Loucy (cell line): ENCODE measurements at regions not wholly inside any gene's neighbourhood (a gene's known extent, or its start where the extent isn't known, plus 50 kb on each side); places are given as distances from the start of the nearest gene placed in this dataset.

Experiments used
- EZH2phosphoT487 ChIP-seq: fragments of 200-600 bp; IDR thresholded peaks from 2 replicates; pipeline ENCODE4 v1.6.1; 2018; ENCODE audit warnings: antibody characterized with exemption, mild to moderate bottlenecking, moderate library complexity, borderline replicate concordance
- TF ChIP-seq, protein P1 (sequence below): fragments of 200-600 bp; sonication (generic); conservative IDR thresholded peaks from 2 replicates; pipeline ENCODE4 v1.5.1; 2014; ENCODE audit warnings: mild to moderate bottlenecking, antibody characterized with exemption, low read length

GRCh38 chr15:56802161-56802560 lies 68.9 kb upstream of the ZNF280D start:
- TF ChIP-seq, protein P1, sequence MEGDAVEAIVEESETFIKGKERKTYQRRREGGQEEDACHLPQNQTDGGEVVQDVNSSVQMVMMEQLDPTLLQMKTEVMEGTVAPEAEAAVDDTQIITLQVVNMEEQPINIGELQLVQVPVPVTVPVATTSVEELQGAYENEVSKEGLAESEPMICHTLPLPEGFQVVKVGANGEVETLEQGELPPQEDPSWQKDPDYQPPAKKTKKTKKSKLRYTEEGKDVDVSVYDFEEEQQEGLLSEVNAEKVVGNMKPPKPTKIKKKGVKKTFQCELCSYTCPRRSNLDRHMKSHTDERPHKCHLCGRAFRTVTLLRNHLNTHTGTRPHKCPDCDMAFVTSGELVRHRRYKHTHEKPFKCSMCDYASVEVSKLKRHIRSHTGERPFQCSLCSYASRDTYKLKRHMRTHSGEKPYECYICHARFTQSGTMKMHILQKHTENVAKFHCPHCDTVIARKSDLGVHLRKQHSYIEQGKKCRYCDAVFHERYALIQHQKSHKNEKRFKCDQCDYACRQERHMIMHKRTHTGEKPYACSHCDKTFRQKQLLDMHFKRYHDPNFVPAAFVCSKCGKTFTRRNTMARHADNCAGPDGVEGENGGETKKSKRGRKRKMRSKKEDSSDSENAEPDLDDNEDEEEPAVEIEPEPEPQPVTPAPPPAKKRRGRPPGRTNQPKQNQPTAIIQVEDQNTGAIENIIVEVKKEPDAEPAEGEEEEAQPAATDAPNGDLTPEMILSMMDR = no peak
- no peak for TF ChIP-seq EZH2phosphoT487
